Activated naive CD8-positive, alpha-beta T cell treated with anti-CD3 and anti-CD28 coated beads for 36 hours (primary cell): ENCODE measurements at regions not wholly inside any gene's neighbourhood (a gene's known extent, or its start where the extent isn't known, plus 50 kb on each side); places are given as distances from the start of the nearest gene placed in this dataset.

Experiments
- DNase-seq: peaks from one replicate; pipeline ENCODE4 v3.0.0; 2021
- H3K27ac Mint-ChIP-seq: one replicate; pipeline ENCODE4 v1.8.0; 2022; ENCODE audit warnings: mild to moderate bottlenecking, moderate library complexity, mixed read lengths
- H3K27me3 Mint-ChIP-seq: one replicate; pipeline ENCODE4 v1.8.0; 2022; ENCODE audit warnings: mild to moderate bottlenecking, mixed read lengths
- H3K36me3 Mint-ChIP-seq: one replicate; pipeline ENCODE4 v1.8.0; 2021; ENCODE audit warnings: mild to moderate bottlenecking, mixed read lengths
- H3K4me1 Mint-ChIP-seq: one replicate; pipeline ENCODE4 v1.8.0; 2021; ENCODE audit warnings: mixed read lengths
- H3K4me3 Mint-ChIP-seq: one replicate; pipeline ENCODE4 v1.8.0; 2022; ENCODE audit warnings: mild to moderate bottlenecking, moderate library complexity, mixed read lengths
- H3K9me3 Mint-ChIP-seq: one replicate; pipeline ENCODE4 v1.8.0; 2022; ENCODE audit warnings: mixed read lengths

GRCh38 chrX:57204306-57204705, 67.1 kb upstream of the SPIN2A start:
- Mint-ChIP-seq H3K27ac (no peak overlapping the region), H3K36me3 (peaks cover 17% of the 10 kb centered on the region), H3K4me3 (no peak overlapping the region), H3K27me3 (no peaks in the 10 kb centered on the region), H3K4me1 (no peaks in the 10 kb centered on the region), H3K9me3 (peaks cover 4% of the 10 kb centered on the region)
- DNase-seq, result no peak

- Mint-ChIP-seq H3K4me1 (no peaks in the 10 kb centered on the region), H3K9me3 (peaks cover 3% of the 10 kb centered on the region), H3K27me3 (no peaks in the 10 kb centered on the region), H3K4me3 (no peak overlapping the region), H3K36me3 (peaks cover 18% of the 10 kb centered on the region), H3K27ac (no peak overlapping the region)
- no peak for DNase-seq
Observed at GRCh38 chrX:57211906-57212305, 74.6 kb upstream of the FAAH2 start.

DNA sequence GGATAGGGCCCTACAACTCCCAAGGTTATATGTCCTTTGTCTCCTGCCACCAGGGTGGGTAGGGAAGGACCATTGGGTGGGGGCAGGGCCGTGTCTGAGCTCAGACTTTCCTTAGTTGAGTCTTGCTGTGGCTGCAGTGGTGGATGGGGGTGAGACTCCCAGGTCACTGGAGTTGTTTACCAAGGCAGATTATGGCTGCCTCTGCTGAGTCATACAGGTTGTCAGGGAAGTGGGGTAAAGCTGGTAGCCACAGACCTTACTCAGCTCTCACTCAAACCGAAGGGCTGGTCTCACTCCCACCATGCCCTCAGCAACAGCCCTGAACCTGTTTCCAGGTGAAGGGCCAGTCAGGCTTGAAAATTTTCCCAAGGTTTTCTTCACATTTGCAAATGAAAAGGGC, 58.8 kb upstream of the FAAH2 start:
- H3K36me3 Mint-ChIP-seq, result peaks cover 20% of the 10 kb centered on the region
- peaks cover 15% of the 10 kb centered on the region for H3K9me3 Mint-ChIP-seq
- H3K4me1 Mint-ChIP-seq, result no peaks in the 10 kb centered on the region
- H3K4me3 Mint-ChIP-seq, result no peak overlapping the region
- peak; percentile 2 for DNase-seq
- H3K27me3 Mint-ChIP-seq, result no peaks in the 10 kb centered on the region
- no peak overlapping the region for H3K27ac Mint-ChIP-seq

- Mint-ChIP-seq H3K4me1 (no peaks in the 10 kb centered on the region), H3K4me3 (no peak overlapping the region), H3K27me3 (no peaks in the 10 kb centered on the region), H3K9me3 (no peaks in the 10 kb centered on the region), H3K27ac (no peak overlapping the region), H3K36me3 (peaks cover 11% of the 10 kb centered on the region)
- no peak for DNase-seq
Observed at GRCh38 chrX:57232658-57233360, 53.7 kb upstream of the FAAH2 start.
